ENCODE measurements at regions not wholly inside any gene's neighbourhood (a gene's known extent, or its start where the extent isn't known, plus 50 kb on each side); places are given as distances from the start of the nearest gene placed in this dataset.

- TF ChIP-seq POLR2A (IDR thresholded peaks at IDR 0.05), result no peak
- TF ChIP-seq CTCF (IDR thresholded peaks at IDR 0.05), result no peak
Observed at GRCh38 chr3:118227191-118227590, 807.5 kb downstream of the IGSF11 start.

Measured in prostate gland (tissue), 2 donors.